OCI-LY3 (cell line): ENCODE measurements at regions not wholly inside any gene's neighbourhood (a gene's known extent, or its start where the extent isn't known, plus 50 kb on each side); places are given as distances from the start of the nearest gene placed in this dataset.

Source experiments
- EZH2phosphoT487 ChIP-seq: fragments of 200-600 bp; shearing (Covaris generic); IDR thresholded peaks from 2 replicates; pipeline ENCODE4 v1.6.1; 2018; ENCODE audit warnings: antibody characterized with exemption, mixed run types, low read depth
- TF ChIP-seq, protein P1 (sequence below): fragments of 200-600, 300-600 bp; sonication (generic); IDR thresholded peaks from 2 replicates; pipeline ENCODE4 v1.5.1; 2014; ENCODE audit warnings: antibody characterized with exemption, low read length, low read depth

DNA sequence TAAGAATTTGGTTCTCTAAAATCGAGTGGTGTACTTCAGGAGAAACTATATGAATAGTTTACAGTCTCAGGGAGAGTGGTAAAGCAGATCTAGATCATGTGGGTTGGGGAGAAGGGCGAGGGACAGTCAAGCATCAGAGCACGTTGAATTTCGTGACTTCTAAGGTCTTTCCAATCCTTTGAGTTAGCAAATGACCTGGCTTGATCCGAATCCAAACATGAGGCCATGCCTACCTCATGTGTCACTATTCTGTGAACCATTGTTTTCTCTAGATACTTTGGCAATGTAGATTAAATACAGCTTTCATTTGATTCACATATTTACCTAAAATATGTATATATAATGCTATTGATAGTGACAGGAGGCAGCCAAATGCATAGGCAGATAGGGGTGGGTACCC is 674.9 kb downstream of the NYAP2 start:
- TF ChIP-seq, protein P1, sequence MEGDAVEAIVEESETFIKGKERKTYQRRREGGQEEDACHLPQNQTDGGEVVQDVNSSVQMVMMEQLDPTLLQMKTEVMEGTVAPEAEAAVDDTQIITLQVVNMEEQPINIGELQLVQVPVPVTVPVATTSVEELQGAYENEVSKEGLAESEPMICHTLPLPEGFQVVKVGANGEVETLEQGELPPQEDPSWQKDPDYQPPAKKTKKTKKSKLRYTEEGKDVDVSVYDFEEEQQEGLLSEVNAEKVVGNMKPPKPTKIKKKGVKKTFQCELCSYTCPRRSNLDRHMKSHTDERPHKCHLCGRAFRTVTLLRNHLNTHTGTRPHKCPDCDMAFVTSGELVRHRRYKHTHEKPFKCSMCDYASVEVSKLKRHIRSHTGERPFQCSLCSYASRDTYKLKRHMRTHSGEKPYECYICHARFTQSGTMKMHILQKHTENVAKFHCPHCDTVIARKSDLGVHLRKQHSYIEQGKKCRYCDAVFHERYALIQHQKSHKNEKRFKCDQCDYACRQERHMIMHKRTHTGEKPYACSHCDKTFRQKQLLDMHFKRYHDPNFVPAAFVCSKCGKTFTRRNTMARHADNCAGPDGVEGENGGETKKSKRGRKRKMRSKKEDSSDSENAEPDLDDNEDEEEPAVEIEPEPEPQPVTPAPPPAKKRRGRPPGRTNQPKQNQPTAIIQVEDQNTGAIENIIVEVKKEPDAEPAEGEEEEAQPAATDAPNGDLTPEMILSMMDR, result no peak
- no peak for TF ChIP-seq EZH2phosphoT487
